Breast epithelium (tissue), 3 donors: ENCODE measurements at regions not wholly inside any gene's neighbourhood (a gene's known extent, or its start where the extent isn't known, plus 50 kb on each side); places are given as distances from the start of the nearest gene placed in this dataset.

Experiments used
- CTCF ChIP-seq, 3 donors: fragments of 450-650 bp; IDR thresholded peaks; one replicate each; pipeline ENCODE4 v1.5.1; 2016 to 2017; ENCODE audit warnings: antibody characterized with exemption in 3 of 3, mild to moderate bottlenecking in 3 of 3, moderate library complexity in 3 of 3
- POLR2A ChIP-seq: fragments of 450-650 bp; IDR thresholded peaks from one replicate; pipeline ENCODE4 v1.6.1; 2016; ENCODE audit warnings: antibody characterized with exemption, mild to moderate bottlenecking, moderate library complexity

GRCh38 chr4:108543359-108543968, 76.9 kb upstream of the RPL34 start:
- no peak for TF ChIP-seq CTCF (IDR thresholded peaks at IDR 0.05)
- TF ChIP-seq POLR2A: no peak
